ENCODE measurements at regions not wholly inside any gene's neighbourhood (a gene's known extent, or its start where the extent isn't known, plus 50 kb on each side); places are given as distances from the start of the nearest gene placed in this dataset.

DNA sequence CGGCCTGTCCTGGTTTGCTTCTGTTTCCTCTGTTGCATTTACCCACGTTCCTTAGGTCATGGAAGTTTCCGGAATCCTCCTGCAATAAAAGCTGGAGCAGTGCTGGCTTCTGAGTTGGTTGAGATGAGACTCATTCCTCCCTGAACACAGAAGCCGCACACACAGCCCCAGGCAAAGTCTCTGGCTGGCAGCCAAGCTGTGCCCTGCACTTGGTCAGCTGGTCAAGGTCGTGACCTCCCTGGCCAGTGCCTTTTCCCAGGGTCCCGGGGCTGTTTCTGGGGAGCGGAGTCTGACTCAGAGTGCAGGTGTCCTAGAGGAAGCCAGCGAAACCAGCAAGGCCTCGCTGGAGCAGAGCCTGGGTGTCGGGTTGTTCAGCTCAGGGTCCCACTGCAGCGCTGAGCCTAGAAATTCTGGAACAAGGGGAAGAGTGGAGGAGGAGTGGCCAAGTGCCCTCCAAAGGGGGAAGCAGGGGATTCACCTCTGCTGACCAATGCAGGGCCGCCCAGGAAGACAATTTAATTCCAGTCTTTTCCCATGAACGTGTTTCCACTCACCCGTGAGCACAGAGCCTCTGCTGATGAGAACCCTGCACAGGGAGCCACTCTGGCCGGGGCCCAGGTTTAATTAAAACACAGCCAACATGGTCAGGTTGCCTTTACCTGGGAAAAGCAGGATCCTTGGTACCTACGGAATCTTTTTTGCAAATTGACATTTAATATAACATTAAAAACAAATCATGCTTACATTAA, 245.5 kb upstream of the PPP2R2D start:
- TF ChIP-seq, protein P1, sequence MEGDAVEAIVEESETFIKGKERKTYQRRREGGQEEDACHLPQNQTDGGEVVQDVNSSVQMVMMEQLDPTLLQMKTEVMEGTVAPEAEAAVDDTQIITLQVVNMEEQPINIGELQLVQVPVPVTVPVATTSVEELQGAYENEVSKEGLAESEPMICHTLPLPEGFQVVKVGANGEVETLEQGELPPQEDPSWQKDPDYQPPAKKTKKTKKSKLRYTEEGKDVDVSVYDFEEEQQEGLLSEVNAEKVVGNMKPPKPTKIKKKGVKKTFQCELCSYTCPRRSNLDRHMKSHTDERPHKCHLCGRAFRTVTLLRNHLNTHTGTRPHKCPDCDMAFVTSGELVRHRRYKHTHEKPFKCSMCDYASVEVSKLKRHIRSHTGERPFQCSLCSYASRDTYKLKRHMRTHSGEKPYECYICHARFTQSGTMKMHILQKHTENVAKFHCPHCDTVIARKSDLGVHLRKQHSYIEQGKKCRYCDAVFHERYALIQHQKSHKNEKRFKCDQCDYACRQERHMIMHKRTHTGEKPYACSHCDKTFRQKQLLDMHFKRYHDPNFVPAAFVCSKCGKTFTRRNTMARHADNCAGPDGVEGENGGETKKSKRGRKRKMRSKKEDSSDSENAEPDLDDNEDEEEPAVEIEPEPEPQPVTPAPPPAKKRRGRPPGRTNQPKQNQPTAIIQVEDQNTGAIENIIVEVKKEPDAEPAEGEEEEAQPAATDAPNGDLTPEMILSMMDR (IDR thresholded peaks at IDR 0.05): no peak
- no peak for TF ChIP-seq POLR2A (IDR thresholded peaks at IDR 0.05)
